WTC11 (cell line): ENCODE measurements at regions not wholly inside any gene's neighbourhood (a gene's known extent, or its start where the extent isn't known, plus 50 kb on each side); places are given as distances from the start of the nearest gene placed in this dataset.
"Not testable (repeated sequence)": the region's sequence is repeated elsewhere in the genome, so short reads cannot be mapped to it uniquely, and the experiment has no call there.

ENCODE experiments used
- ATAC-seq: fragments of 200-7000 bp; cut with Tn5 transposase; 2 replicates; pipeline ENCODE4 v1.10.0; 2021; ENCODE audit warnings: mild to moderate bottlenecking, moderate library complexity
- CTCF ChIA-PET: fragments of 300-600 bp; sonication (Branson Sonifier 250); formaldehyde crosslinking; loops from one replicate; lab custom pipeline; 2021; ENCODE audit warnings: antibody characterized with exemption; lab: Charles Lee
- POLR2A ChIA-PET: fragments of 350-600 bp; sonication (Branson Sonifier 250); formaldehyde crosslinking; loops from one replicate; lab custom pipeline; 2021; ENCODE audit warnings: antibody characterized with exemption; lab: Charles Lee
- DNase-seq: peaks from one replicate; pipeline ENCODE4 v3.0.0; 2021; ENCODE audit warnings: low spot score
- H3K27ac Mint-ChIP-seq: 2 replicates; pipeline ENCODE4 v1.8.0; 2021; ENCODE audit warnings: mixed read lengths
- H3K27me3 Mint-ChIP-seq: 2 replicates; pipeline ENCODE4 v1.8.0; 2021; ENCODE audit warnings: low read depth, mild to moderate bottlenecking, moderate library complexity, mixed read lengths
- H3K36me3 Mint-ChIP-seq: 2 replicates; pipeline ENCODE4 v1.8.0; 2021; ENCODE audit warnings: mixed read lengths
- H3K4me1 Mint-ChIP-seq: 2 replicates; pipeline ENCODE4 v1.8.0; 2022; ENCODE audit warnings: mixed read lengths
- H3K4me3 Mint-ChIP-seq: 2 replicates; pipeline ENCODE4 v1.8.0; 2021; ENCODE audit warnings: mild to moderate bottlenecking, moderate library complexity, mixed read lengths
- H3K9me3 Mint-ChIP-seq: 2 replicates; pipeline ENCODE4 v1.8.0; 2021; ENCODE audit warnings: mixed read lengths
- E2F5 ChIP-seq: sonication (generic); formaldehyde crosslinking; IDR thresholded peaks from 2 replicates; pipeline ENCODE4 v1.8.1; 2022; ENCODE audit warnings: mild to moderate bottlenecking, moderate library complexity, missing genetic modification reagents
- ELF4 ChIP-seq: sonication (generic); formaldehyde crosslinking; IDR thresholded peaks from 2 replicates; pipeline ENCODE4 v1.8.1; 2022; ENCODE audit warnings: low read depth, mild to moderate bottlenecking, moderate library complexity, missing genetic modification reagents
- EMX1 ChIP-seq: fragments of 250-450 bp; sonication (Bioruptor Pico); IDR thresholded peaks from 2 replicates; pipeline ENCODE4 v1.8.0; 2021; ENCODE audit warnings: mild to moderate bottlenecking
- ERG ChIP-seq: fragments of 250-450 bp; sonication (Bioruptor Pico); IDR thresholded peaks from 2 replicates; pipeline ENCODE4 v1.8.0; 2021; ENCODE audit warnings: mild to moderate bottlenecking
- FOXK1 ChIP-seq: sonication (generic); formaldehyde crosslinking; IDR thresholded peaks from 2 replicates; pipeline ENCODE4 v1.8.0; 2022; ENCODE audit warnings: mild to moderate bottlenecking, moderate library complexity, missing genetic modification reagents
- FOXP1 ChIP-seq: sonication (generic); formaldehyde crosslinking; IDR thresholded peaks from 2 replicates; pipeline ENCODE4 v1.8.0; 2022; ENCODE audit warnings: missing genetic modification reagents, mild to moderate bottlenecking, moderate library complexity, borderline replicate concordance
- FOXP4 ChIP-seq: sonication (generic); formaldehyde crosslinking; IDR thresholded peaks from 2 replicates; pipeline ENCODE4 v1.8.0; 2022; ENCODE audit warnings: mild to moderate bottlenecking, missing genetic modification reagents
- GRHL2 ChIP-seq: fragments of 250-450 bp; sonication (Bioruptor Pico); IDR thresholded peaks from 2 replicates; pipeline ENCODE4 v1.8.0; 2022; ENCODE audit warnings: mild to moderate bottlenecking, moderate library complexity; ENCODE audit not compliant: insufficient replicate concordance, severe bottlenecking
- IRF1 ChIP-seq: sonication (generic); formaldehyde crosslinking; IDR thresholded peaks from 2 replicates; pipeline ENCODE4 v1.8.0; 2023; ENCODE audit warnings: missing genetic modification reagents
- OVOL2 ChIP-seq: fragments of 250-450 bp; sonication (Bioruptor Pico); IDR thresholded peaks from 2 replicates; pipeline ENCODE4 v1.9.0; 2021; ENCODE audit warnings: mild to moderate bottlenecking, borderline replicate concordance
- SMAD4 ChIP-seq: sonication (generic); formaldehyde crosslinking; IDR thresholded peaks from 2 replicates; pipeline ENCODE4 v1.8.0; 2022; ENCODE audit warnings: mild to moderate bottlenecking, missing genetic modification reagents
- STAT6 ChIP-seq: sonication (generic); formaldehyde crosslinking; conservative IDR thresholded peaks from 2 replicates; pipeline ENCODE4 v1.8.1; 2023; ENCODE audit warnings: mild to moderate bottlenecking, low read depth, missing genetic modification reagents, moderate library complexity
- TCF7 ChIP-seq: sonication (generic); formaldehyde crosslinking; IDR thresholded peaks from 2 replicates; pipeline ENCODE4 v1.8.0; 2022; ENCODE audit warnings: mild to moderate bottlenecking, low read depth, missing genetic modification reagents, moderate library complexity
- TEAD1 ChIP-seq: sonication (generic); formaldehyde crosslinking; IDR thresholded peaks from 2 replicates; pipeline ENCODE4 v1.8.0; 2022; ENCODE audit warnings: mild to moderate bottlenecking, missing genetic modification reagents
- TEAD4 ChIP-seq: sonication (generic); formaldehyde crosslinking; IDR thresholded peaks from 2 replicates; pipeline ENCODE4 v1.8.0; 2022; ENCODE audit warnings: mild to moderate bottlenecking, missing genetic modification reagents
- USF1 ChIP-seq: sonication (generic); formaldehyde crosslinking; IDR thresholded peaks from 2 replicates; pipeline ENCODE4 v1.8.0; 2022; ENCODE audit warnings: mild to moderate bottlenecking, missing genetic modification reagents
- ZNF263 ChIP-seq: sonication (generic); formaldehyde crosslinking; IDR thresholded peaks from 2 replicates; pipeline ENCODE4 v1.8.1; 2022; ENCODE audit warnings: low read depth, mild to moderate bottlenecking, moderate library complexity, missing genetic modification reagents
- ZNF281 ChIP-seq: sonication (generic); formaldehyde crosslinking; IDR thresholded peaks from 2 replicates; pipeline ENCODE4 v1.8.0; 2023; ENCODE audit warnings: mild to moderate bottlenecking, missing genetic modification reagents
- ZNF317 ChIP-seq: sonication (generic); formaldehyde crosslinking; IDR thresholded peaks from 2 replicates; pipeline ENCODE4 v1.8.1; 2023; ENCODE audit warnings: low read depth, mild to moderate bottlenecking, moderate library complexity, missing genetic modification reagents, borderline replicate concordance
- ZNF425 ChIP-seq: fragments of 250-450 bp; sonication (Bioruptor Pico); conservative IDR thresholded peaks from 2 replicates; pipeline ENCODE4 v1.9.0; 2021; ENCODE audit warnings: mild to moderate bottlenecking
- ZNF671 ChIP-seq: fragments of 250-450 bp; sonication (Bioruptor Pico); IDR thresholded peaks from 2 replicates; pipeline ENCODE4 v1.8.0; 2021; ENCODE audit warnings: mild to moderate bottlenecking

GRCh38 chr5:119780145-119780544, 150.8 kb downstream of the FAM170A start:
- DNase-seq: peak; percentile 22
- H3K36me3 Mint-ChIP-seq, ATAC-seq, H3K9me3 Mint-ChIP-seq, H3K27me3 Mint-ChIP-seq: not testable (repeated sequence)
- Mint-ChIP-seq H3K4me1 (peaks cover 16% of the 10 kb centered on the region), H3K4me3 (peak overlapping the region; percentile 49)
- CTCF ChIA-PET: interaction anchor here (1.7 kb wide), 1 partner anchor 310 kb away, joined by 3 read pairs; no protein-coding TSS in a partner anchor
- 0 out of 2 replicates have a peak, but pooled peaks have one; percentile 48 for TF ChIP-seq TEAD1 (CRISPR knock-in tag)
- TF ChIP-seq ZNF281 (CRISPR knock-in tag): peak; percentile 75; the same call in 1 of the 2 replicates
- TF ChIP-seq FOXP4: peak; percentile 46; the same call in 1 of the 2 replicates
- peak; percentile 40; the same call in 1 of the 2 replicates for TF ChIP-seq FOXK1
- TF ChIP-seq FOXP1: 0 out of 2 replicates have a peak, but pooled peaks have one; percentile 18
- TF ChIP-seq, all 79 proteins: peak for 5; not testable (repeated sequence) for 74
- POLR2A ChIA-PET, H3K27ac Mint-ChIP-seq: not testable (repeated sequence)

GRCh38 chr5:119785057-119785456, 155.7 kb downstream of the FAM170A start:
- ATAC-seq: no peak
- ChIA-PET POLR2A (no interaction called here), CTCF (no interaction called here)
- no peak for TF ChIP-seq ZNF317
- TF ChIP-seq USF1: no peak
- no peak for TF ChIP-seq SMAD4 (CRISPR knock-in tag)
- no peak for TF ChIP-seq ZNF671 (CRISPR knock-in tag)
- TF ChIP-seq ERG: no peak
- no peak for TF ChIP-seq ZNF263
- TF ChIP-seq TCF7 (CRISPR knock-in tag): no peak
- no peak for TF ChIP-seq ELF4
- TF ChIP-seq EMX1 (CRISPR knock-in tag): no peak
- TF ChIP-seq E2F5 (CRISPR knock-in tag): no peak
- no peak for TF ChIP-seq FOXP1
- TF ChIP-seq GRHL2 (CRISPR knock-in tag): no peak
- TF ChIP-seq ZNF425: no peak
- TF ChIP-seq OVOL2 (CRISPR knock-in tag): no peak
- no peak for TF ChIP-seq STAT6
- TF ChIP-seq TEAD4 (CRISPR knock-in tag): no peak
- TF ChIP-seq IRF1 (CRISPR knock-in tag): no peak
- no peaks in the 10 kb centered on the region for H3K36me3 Mint-ChIP-seq
- H3K27me3 Mint-ChIP-seq: no peaks in the 10 kb centered on the region
- H3K4me3 Mint-ChIP-seq: no peak overlapping the region
- no peaks in the 10 kb centered on the region for H3K9me3 Mint-ChIP-seq
- H3K27ac Mint-ChIP-seq: no peak overlapping the region
- peaks cover 19% of the 10 kb centered on the region for H3K4me1 Mint-ChIP-seq
- DNase-seq: no peak
